Heart left ventricle (tissue), 13 donors: ENCODE measurements at regions not wholly inside any gene's neighbourhood (a gene's known extent, or its start where the extent isn't known, plus 50 kb on each side); places are given as distances from the start of the nearest gene placed in this dataset.

Experiments used
- POLR2A ChIP-seq, 2 donors: fragments of 450-650 bp; IDR thresholded peaks; one replicate each; pipeline ENCODE4 v1.6.1; 2017; ENCODE audit warnings: antibody characterized with exemption in 2 of 2, mild to moderate bottlenecking in 2 of 2, moderate library complexity in 2 of 2
- TF ChIP-seq, protein P1 (sequence below), 12 donors: fragments of 200-600 bp; sonication (generic) in 4 of 12; IDR thresholded peaks; one replicate each; pipeline versions ENCODE4 v1.5.0 to v1.8.0; 2018 to 2022; ENCODE audit warnings: antibody characterized with exemption in 12 of 12, mild to moderate bottlenecking in 5 of 12
- donor health status: ischemic (EF 13 %, LVEDD 7.1; RV severe dilation, severe dysfunction).
- donor health status: DM: no; HTN: yes; CAD: no.
- donor health status: DM: no; HTN: no; CAD: no.
- donor health status: ischemic (EF 25% LVEDD 6.9; RV normal size, moderate dysfunction).
- donor health status: ischemic (EF 25% LVEDD 5.7; RV mildly dilated, moderate dysfunction).
- donor health status: ischemic (EF 35%, LVEDD 5.7; RV mildly dilated, moderate dysfunction).
- donor health status: nonischemic (EF 11% LVEDD 7.7; RV severe dilation, severe dysfunction).
- donor health status: DM: yes; HTN: yes; CAD: no.
- donor health status: PGD.
- donor health status: ischemic (EF 29% LVEDD 5.4; RV normal size, mild dysfunction).
- donor health status: nonischemic (EF 23%, LVEDD 6.1; RV moderate dilation, normal function).

DNA sequence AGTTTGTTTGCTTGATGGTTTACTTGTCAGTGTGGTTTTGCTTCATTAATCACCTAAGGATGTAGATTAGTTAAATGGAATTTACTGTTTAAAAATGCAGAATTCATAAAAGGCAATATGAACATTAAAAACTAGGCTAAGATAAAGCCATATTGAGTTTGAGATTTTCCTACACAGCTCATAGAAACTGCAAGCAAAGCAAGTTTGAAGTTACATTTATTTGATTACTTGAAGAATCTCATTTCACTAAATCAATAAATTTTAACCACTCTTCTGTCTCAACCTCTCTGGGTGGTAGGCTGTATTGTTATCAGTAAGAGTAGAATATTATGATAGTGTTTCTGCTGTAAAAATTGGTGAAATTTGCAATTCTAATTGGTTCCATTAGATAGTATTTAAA lies 1180.7 kb upstream of the SLC10A2 start:
- TF ChIP-seq, protein P1, sequence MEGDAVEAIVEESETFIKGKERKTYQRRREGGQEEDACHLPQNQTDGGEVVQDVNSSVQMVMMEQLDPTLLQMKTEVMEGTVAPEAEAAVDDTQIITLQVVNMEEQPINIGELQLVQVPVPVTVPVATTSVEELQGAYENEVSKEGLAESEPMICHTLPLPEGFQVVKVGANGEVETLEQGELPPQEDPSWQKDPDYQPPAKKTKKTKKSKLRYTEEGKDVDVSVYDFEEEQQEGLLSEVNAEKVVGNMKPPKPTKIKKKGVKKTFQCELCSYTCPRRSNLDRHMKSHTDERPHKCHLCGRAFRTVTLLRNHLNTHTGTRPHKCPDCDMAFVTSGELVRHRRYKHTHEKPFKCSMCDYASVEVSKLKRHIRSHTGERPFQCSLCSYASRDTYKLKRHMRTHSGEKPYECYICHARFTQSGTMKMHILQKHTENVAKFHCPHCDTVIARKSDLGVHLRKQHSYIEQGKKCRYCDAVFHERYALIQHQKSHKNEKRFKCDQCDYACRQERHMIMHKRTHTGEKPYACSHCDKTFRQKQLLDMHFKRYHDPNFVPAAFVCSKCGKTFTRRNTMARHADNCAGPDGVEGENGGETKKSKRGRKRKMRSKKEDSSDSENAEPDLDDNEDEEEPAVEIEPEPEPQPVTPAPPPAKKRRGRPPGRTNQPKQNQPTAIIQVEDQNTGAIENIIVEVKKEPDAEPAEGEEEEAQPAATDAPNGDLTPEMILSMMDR (IDR thresholded peaks at IDR 0.05) = no peak
- TF ChIP-seq POLR2A (IDR thresholded peaks at IDR 0.05) = no peak
